ENCODE measurements at regions not wholly inside any gene's neighbourhood (a gene's known extent, or its start where the extent isn't known, plus 50 kb on each side); places are given as distances from the start of the nearest gene placed in this dataset.
"Not testable (repeated sequence)": the region's sequence is repeated elsewhere in the genome, so short reads cannot be mapped to it uniquely, and the experiment has no call there.

- no peak for DNase-seq (ENCODE audit: low spot score)
Observed at GRCh38 chr6:86476311-86476710, 461.0 kb upstream of the HTR1E start.

- DNase-seq (ENCODE audit: low spot score), result no peak
Observed at GRCh38 chr6:86474081-86474480, 463.2 kb upstream of the HTR1E start.

- no peak for DNase-seq (ENCODE audit: low spot score)
Observed at GRCh38 chr6:86471791-86472190, 465.5 kb upstream of the HTR1E start.

- DNase-seq (ENCODE audit: low spot score), result no peak
Observed at GRCh38 chr6:86459978-86460377, 477.4 kb upstream of the HTR1E start.

GRCh38 chr6:86456821-86457220 is 480.5 kb upstream of the HTR1E start:
- DNase-seq (ENCODE audit: low spot score), result no peak

GRCh38 chr6:86453232-86453631 is 484.1 kb upstream of the HTR1E start:
- DNase-seq (ENCODE audit: low spot score), result no peak

GRCh38 chr6:86448398-86448797 is 488.9 kb upstream of the HTR1E start:
- DNase-seq (ENCODE audit: low spot score), result no peak

GRCh38 chr6:86440608-86441007 is 496.7 kb upstream of the HTR1E start:
- DNase-seq (ENCODE audit: low spot score), result no peak

- no peak for DNase-seq (ENCODE audit: low spot score)
Observed at GRCh38 chr6:86423571-86423970, 513.8 kb upstream of the HTR1E start.

GRCh38 chr6:86412057-86412456 is 525.3 kb upstream of the HTR1E start:
- no peak for DNase-seq (ENCODE audit: low spot score)

- no peak for DNase-seq (ENCODE audit: low spot score)
Observed at GRCh38 chr6:86407128-86407527, 530.2 kb upstream of the HTR1E start.

- DNase-seq (ENCODE audit: low spot score), result not testable (repeated sequence)
Observed at GRCh38 chr6:86392850-86393249, 544.5 kb upstream of the HTR1E start.

- DNase-seq (ENCODE audit: low spot score), result no peak
Observed at GRCh38 chr6:86380571-86381125, 556.7 kb upstream of the HTR1E start.

GRCh38 chr6:86357877-86358276 is 579.5 kb upstream of the HTR1E start:
- no peak for DNase-seq (ENCODE audit: low spot score)

- DNase-seq (ENCODE audit: low spot score), result no peak
Observed at GRCh38 chr6:86355271-86355670, 582.1 kb upstream of the HTR1E start.

- DNase-seq (ENCODE audit: low spot score), result no peak
Observed at GRCh38 chr6:86331919-86332318, 605.4 kb upstream of the HTR1E start.

GRCh38 chr6:86331265-86331840 is 606.0 kb upstream of the HTR1E start:
- no peak for DNase-seq (ENCODE audit: low spot score)

- no peak for DNase-seq (ENCODE audit: low spot score)
Observed at GRCh38 chr6:86306210-86306609, 631.1 kb upstream of the HTR1E start.

- DNase-seq (ENCODE audit: low spot score), result no peak
Observed at GRCh38 chr6:86285876-86286275, 643.2 kb upstream of the SYNCRIP start.

- not testable (repeated sequence) for DNase-seq (ENCODE audit: low spot score)
Observed at GRCh38 chr6:86284809-86285480, 642.3 kb upstream of the SYNCRIP start.

GRCh38 chr6:86283596-86283995 is 640.9 kb upstream of the SYNCRIP start:
- DNase-seq (ENCODE audit: low spot score), result not testable (repeated sequence)

GRCh38 chr6:86276056-86276455 is 633.4 kb upstream of the SYNCRIP start:
- no peak for DNase-seq (ENCODE audit: low spot score)

- no peak for DNase-seq (ENCODE audit: low spot score)
Observed at GRCh38 chr6:86273936-86274335, 631.2 kb upstream of the SYNCRIP start.

Measured in AG08396 (cell line).